ENCODE measurements at regions not wholly inside any gene's neighbourhood (a gene's known extent, or its start where the extent isn't known, plus 50 kb on each side); places are given as distances from the start of the nearest gene placed in this dataset.

GRCh38 chr10:47237316-47238260 is 62.4 kb upstream of the GDF10 start:
- DNase-seq: no peak

- DNase-seq: no peak
These were observed 61.5 kb upstream of the GDF10 start for GRCh38 chr10:47238331-47239095.

GRCh38 chr10:47239211-47239610 is 60.8 kb upstream of the GDF10 start:
- DNase-seq: no peak

GRCh38 chr10:47240173-47240572 is 59.8 kb upstream of the GDF10 start:
- DNase-seq: no peak

- no peak for DNase-seq
These were observed 58.7 kb upstream of the GDF10 start for GRCh38 chr10:47241256-47241655.

GRCh38 chr10:47241946-47242867 is 57.8 kb upstream of the GDF10 start:
- no peak for DNase-seq

GRCh38 chr10:47243356-47243755 is 56.6 kb upstream of the GDF10 start:
- DNase-seq: no peak

GRCh38 chr10:47243791-47244190 is 56.2 kb upstream of the GDF10 start:
- DNase-seq: no peak

- DNase-seq: no peak
These were observed 55.2 kb upstream of the GDF10 start for GRCh38 chr10:47244560-47245500.

- no peak for DNase-seq
These were observed 54.2 kb upstream of the GDF10 start for GRCh38 chr10:47245731-47246350.

GRCh38 chr10:47246406-47247147 is 53.4 kb upstream of the GDF10 start:
- no peak for DNase-seq

- DNase-seq: no peak
These were observed 52.6 kb upstream of the GDF10 start for GRCh38 chr10:47247148-47248059.

GRCh38 chr10:47248386-47249090 is 51.5 kb upstream of the GDF10 start:
- no peak for DNase-seq

GRCh38 chr10:47249881-47250280 is 50.1 kb upstream of the GDF10 start:
- DNase-seq: no peak
